ENCODE measurements at regions not wholly inside any gene's neighbourhood (a gene's known extent, or its start where the extent isn't known, plus 50 kb on each side); places are given as distances from the start of the nearest gene placed in this dataset.

DNA sequence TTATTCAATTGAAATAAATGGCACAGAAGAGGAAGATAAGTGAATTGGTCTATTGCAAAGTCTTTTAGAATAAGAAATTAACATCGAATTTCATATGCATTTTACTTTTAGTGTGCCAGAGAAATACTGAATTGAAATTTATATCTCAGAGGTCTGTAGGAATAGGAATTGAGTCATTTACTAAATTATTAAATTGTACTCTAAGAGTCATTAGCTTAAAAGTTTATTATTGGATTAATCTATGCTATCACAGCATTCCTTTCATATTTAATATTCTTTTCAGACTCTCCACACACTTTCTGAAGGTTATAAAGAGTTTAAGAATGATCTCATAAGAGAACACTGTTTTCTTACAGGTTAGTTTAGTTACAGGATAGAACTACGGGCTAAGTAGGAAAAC, 2711.5 kb downstream of the ARAP2 start:
- no peak overlapping the region for H3K27ac Mint-ChIP-seq (ENCODE audit: unreplicated experiment)

GRCh38 chr4:33536898-33537297, 2707.4 kb downstream of the ARAP2 start:
- intact Hi-C loops (cut with micrococcal nuclease; ENCODE audit: unreplicated experiment): no loop called here
- POLR2A ChIA-PET: no interaction called here
- no peak overlapping the region for H3K4me3 ChIP-seq (ENCODE audit: low read depth, low read length)
- no peaks in the 10 kb centered on the region for H3K4me1 ChIP-seq
- no peaks in the 10 kb centered on the region for H3K9me3 ChIP-seq
- no TSS peak for BruUV-seq (replicated peaks)
- Mint-ChIP-seq H3K36me3 (ENCODE audit: insufficient read depth, unreplicated experiment) (peaks cover 2% of the 10 kb centered on the region), H3K9me3 (ENCODE audit: unreplicated experiment) (no peaks in the 10 kb centered on the region), H3K27me3 (ENCODE audit: insufficient read depth, unreplicated experiment) (peaks cover 3% of the 10 kb centered on the region), H3K4me1 (ENCODE audit: low read depth, unreplicated experiment) (no peaks in the 10 kb centered on the region), H3K27ac (ENCODE audit: unreplicated experiment) (no peak overlapping the region), H3K4me3 (ENCODE audit: unreplicated experiment) (no peak overlapping the region)
- TF ChIP-seq CTCF (IDR thresholded peaks at IDR 0.05; ENCODE audit: insufficient read depth in 1 of 2, low read depth in 1 of 2, low read length in 1 of 2, severe bottlenecking in 1 of 2, unreplicated experiment in 1 of 2): no peak
- H3K36me3 ChIP-seq (ENCODE audit: control insufficient read depth, insufficient read depth, low read length): no peaks in the 10 kb centered on the region
- no peak for DNase-seq
- CTCF ChIA-PET: no interaction called here
- H3K27me3 ChIP-seq (replicated peaks; ENCODE audit: control insufficient read depth, insufficient read depth, low read length): no peaks in the 10 kb centered on the region

More for the DNA sequence above, 2711.5 kb downstream of the ARAP2 start:
- intact Hi-C loops (cut with micrococcal nuclease; ENCODE audit: unreplicated experiment): no loop called here
- no peaks in the 10 kb centered on the region for H3K4me1 Mint-ChIP-seq (ENCODE audit: low read depth, unreplicated experiment)
- no peak overlapping the region for H3K4me3 Mint-ChIP-seq (ENCODE audit: unreplicated experiment)
- TF ChIP-seq CTCF (IDR thresholded peaks at IDR 0.05; ENCODE audit: insufficient read depth in 1 of 2, low read depth in 1 of 2, low read length in 1 of 2, severe bottlenecking in 1 of 2, unreplicated experiment in 1 of 2): no peak
- no peak for DNase-seq
- peaks cover 5% of the 10 kb centered on the region for H3K36me3 Mint-ChIP-seq (ENCODE audit: insufficient read depth, unreplicated experiment)
- Histone ChIP-seq H3K27me3 (replicated peaks; ENCODE audit: control insufficient read depth, insufficient read depth, low read length) (no peaks in the 10 kb centered on the region), H3K4me1 (no peaks in the 10 kb centered on the region), H3K9me3 (no peaks in the 10 kb centered on the region), H3K4me3 (ENCODE audit: low read depth, low read length) (no peak overlapping the region), H3K36me3 (ENCODE audit: control insufficient read depth, insufficient read depth, low read length) (no peaks in the 10 kb centered on the region)
- no peaks in the 10 kb centered on the region for H3K9me3 Mint-ChIP-seq (ENCODE audit: unreplicated experiment)
- ChIA-PET CTCF (no interaction called here), POLR2A (no interaction called here)
- no TSS peak for BruUV-seq (replicated peaks)
- H3K27me3 Mint-ChIP-seq (ENCODE audit: insufficient read depth, unreplicated experiment): peaks cover 3% of the 10 kb centered on the region

DNA sequence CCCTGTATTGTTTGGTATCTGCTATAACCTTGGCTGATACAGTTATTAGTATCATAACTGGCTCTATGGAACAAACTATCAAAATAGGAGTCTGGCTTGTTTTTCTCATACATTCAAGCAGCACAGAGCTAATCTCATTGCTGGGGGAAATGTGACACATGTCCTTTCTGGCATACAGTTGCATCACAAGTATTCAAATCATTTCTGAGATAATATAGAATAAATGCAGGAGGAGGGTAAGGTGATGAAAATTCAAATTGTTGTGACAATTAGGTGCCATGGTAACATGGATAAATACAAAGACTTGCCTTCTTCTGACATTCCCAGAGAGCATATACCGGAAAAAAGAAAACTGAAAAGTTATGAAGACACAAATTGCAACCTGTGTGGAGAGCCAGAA, 2706.8 kb downstream of the ARAP2 start:
- POLR2A ChIA-PET: no interaction called here
- H3K4me1 ChIP-seq: no peaks in the 10 kb centered on the region
- no peak overlapping the region for H3K4me3 ChIP-seq (ENCODE audit: low read depth, low read length)
- no peak for TF ChIP-seq CTCF (IDR thresholded peaks at IDR 0.05; ENCODE audit: insufficient read depth in 1 of 2, low read depth in 1 of 2, low read length in 1 of 2, severe bottlenecking in 1 of 2, unreplicated experiment in 1 of 2)
- intact Hi-C loops (cut with micrococcal nuclease; ENCODE audit: unreplicated experiment): no loop called here
- DNase-seq: no peak
- H3K27me3 ChIP-seq (replicated peaks; ENCODE audit: control insufficient read depth, insufficient read depth, low read length): no peaks in the 10 kb centered on the region
- H3K36me3 ChIP-seq (ENCODE audit: control insufficient read depth, insufficient read depth, low read length): no peaks in the 10 kb centered on the region
- BruUV-seq (replicated peaks): no TSS peak
- H3K9me3 Mint-ChIP-seq (ENCODE audit: unreplicated experiment): no peaks in the 10 kb centered on the region
- no peaks in the 10 kb centered on the region for H3K36me3 Mint-ChIP-seq (ENCODE audit: insufficient read depth, unreplicated experiment)
- H3K27me3 Mint-ChIP-seq (ENCODE audit: insufficient read depth, unreplicated experiment): peaks cover 3% of the 10 kb centered on the region
- CTCF ChIA-PET: no interaction called here
- no peaks in the 10 kb centered on the region for H3K9me3 ChIP-seq
- no peaks in the 10 kb centered on the region for H3K4me1 Mint-ChIP-seq (ENCODE audit: low read depth, unreplicated experiment)
- no peak overlapping the region for H3K27ac Mint-ChIP-seq (ENCODE audit: unreplicated experiment)
- H3K4me3 Mint-ChIP-seq (ENCODE audit: unreplicated experiment): no peak overlapping the region

All from Caco-2 (cell line).